BLaER1 treated with 17β-estradiol and CSF1 and Interleukin-3, amounts not matched to agents 10 nM and 100 nM (cell line): ENCODE measurements at regions not wholly inside any gene's neighbourhood (a gene's known extent, or its start where the extent isn't known, plus 50 kb on each side); places are given as distances from the start of the nearest gene placed in this dataset.
"Not testable (repeated sequence)": the region's sequence is repeated elsewhere in the genome, so short reads cannot be mapped to it uniquely, and the experiment has no call there.

ENCODE experiments used
- H3K27ac ChIP-seq, 11 experiments: shearing (Covaris generic); formaldehyde crosslinking; 2 replicates each; pipeline ENCODE4 v1.8.1; 2022
- H3K27me3 ChIP-seq, 11 experiments: shearing (Covaris generic); formaldehyde crosslinking; 2 replicates each; pipeline ENCODE4 v1.8.1; 2022
- H3K36me3 ChIP-seq, 11 experiments: shearing (Covaris generic); formaldehyde crosslinking; 2 replicates each; pipeline ENCODE4 v1.8.1; 2022
- H3K4me1 ChIP-seq, 10 experiments: shearing (Covaris generic); formaldehyde crosslinking; 2 replicates each; pipeline ENCODE4 v1.8.1; 2022
- H3K4me2 ChIP-seq, 11 experiments: shearing (Covaris generic); formaldehyde crosslinking; 2 replicates each; pipeline ENCODE4 v1.8.1; 2022
- H3K4me3 ChIP-seq, 10 experiments: shearing (Covaris generic); formaldehyde crosslinking; 2 replicates each; pipeline ENCODE4 v1.8.1; 2022
- H3K9ac ChIP-seq, 11 experiments: shearing (Covaris generic); formaldehyde crosslinking; 2 replicates each; pipeline ENCODE4 v1.8.1; 2022
- H3K9me3 ChIP-seq, 11 experiments: shearing (Covaris generic); formaldehyde crosslinking; replicated peaks in 1 of 11; 2 replicates each; pipeline ENCODE4 v1.8.1; 2022
- H4K20me1 ChIP-seq, 11 experiments: shearing (Covaris generic); formaldehyde crosslinking; 2 replicates each; pipeline ENCODE4 v1.8.1; 2022
- Cebpa-rat ChIP-seq, 11 experiments: shearing (Covaris generic); IDR thresholded peaks; 2 replicates each; pipeline ENCODE4 v1.8.1; 2022

GRCh38 chr17:70520447-70520846 lies 351.1 kb downstream of the KCNJ2 start:
- H3K36me3 ChIP-seq: no peaks in the 10 kb centered on the region
- no peaks in the 10 kb centered on the region for H4K20me1 ChIP-seq
- H3K9ac ChIP-seq: no peak overlapping the region
- TF ChIP-seq Cebpa-rat (IDR thresholded peaks at IDR 0.05): no peak
- peaks cover 0 to 42% (median 0%) of the 10 kb centered on the region in 10 experiments; a peak in 6 of 20 replicates for H3K4me1 ChIP-seq
- H3K9me3 ChIP-seq: peaks cover 0 to 13% (median 0%) of the 10 kb centered on the region in 11 experiments; a peak in 5 of 22 replicates
- no peak overlapping the region for H3K4me2 ChIP-seq
- no peaks in the 10 kb centered on the region for H3K27me3 ChIP-seq
- H3K27ac ChIP-seq: no peak overlapping the region
- H3K4me3 ChIP-seq: no peak overlapping the region

GRCh38 chr17:70520956-70521355 lies 351.6 kb downstream of the KCNJ2 start:
- TF ChIP-seq Cebpa-rat (IDR thresholded peaks at IDR 0.05): no peak
- H3K9ac ChIP-seq: no peak overlapping the region

GRCh38 chr17:70521821-70522256 lies 352.5 kb downstream of the KCNJ2 start:
- no peak overlapping the region for H3K9ac ChIP-seq
- peaks cover 0 to 22% (median 3%) of the 10 kb centered on the region in 11 experiments; a peak in 8 of 22 replicates for H3K9me3 ChIP-seq
- H4K20me1 ChIP-seq: no peaks in the 10 kb centered on the region
- H3K36me3 ChIP-seq: no peaks in the 10 kb centered on the region
- no peak for TF ChIP-seq Cebpa-rat (IDR thresholded peaks at IDR 0.05)
- peaks cover under 1 to 48% (median 6%) of the 10 kb centered on the region in 10 experiments; a peak in 16 of 20 replicates for H3K4me1 ChIP-seq
- H3K4me3 ChIP-seq: no peak overlapping the region
- no peak overlapping the region for H3K27ac ChIP-seq
- peak overlapping the region in 3 of 11 experiments; percentile 38 to 64 (median 60); a peak in 6 of 22 replicates for H3K4me2 ChIP-seq
- H3K27me3 ChIP-seq: no peaks in the 10 kb centered on the region

More at GRCh38 chr17:70520956-70521355, 351.6 kb downstream of the KCNJ2 start:
- no peak overlapping the region for H3K4me2 ChIP-seq
- no peaks in the 10 kb centered on the region for H3K36me3 ChIP-seq
- H3K27me3 ChIP-seq: no peaks in the 10 kb centered on the region
- peaks cover 0 to 18% (median 2%) of the 10 kb centered on the region in 11 experiments; a peak in 7 of 22 replicates for H3K9me3 ChIP-seq
- H3K4me3 ChIP-seq: no peak overlapping the region
- H4K20me1 ChIP-seq: no peaks in the 10 kb centered on the region
- peaks cover 0 to 46% (median 0%) of the 10 kb centered on the region in 10 experiments; a peak in 8 of 20 replicates for H3K4me1 ChIP-seq
- no peak overlapping the region for H3K27ac ChIP-seq

DNA sequence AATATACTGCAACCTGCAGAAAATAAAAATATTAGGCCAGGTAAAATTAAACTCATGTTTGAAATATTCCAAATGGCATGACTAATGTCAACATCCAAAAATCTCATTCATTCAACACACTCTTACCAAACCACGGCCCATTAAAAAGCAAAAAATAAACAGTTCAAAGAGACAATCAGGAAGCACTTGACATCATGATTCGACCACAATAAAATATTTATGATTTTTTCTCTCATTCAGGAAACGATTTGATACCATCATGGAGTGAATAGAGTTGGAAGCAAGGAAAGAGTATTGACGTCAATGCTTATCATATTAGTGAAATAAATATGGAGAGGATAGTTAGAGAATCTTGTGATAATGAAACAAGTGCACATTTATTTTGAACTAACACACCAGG lies 354.1 kb downstream of the KCNJ2 start:
- H3K36me3 ChIP-seq: no peaks in the 10 kb centered on the region
- H3K27me3 ChIP-seq: no peaks in the 10 kb centered on the region
- TF ChIP-seq Cebpa-rat (IDR thresholded peaks at IDR 0.05): no peak

GRCh38 chr17:70525035-70525434 lies 355.7 kb downstream of the KCNJ2 start:
- H3K36me3 ChIP-seq, H4K20me1 ChIP-seq, H3K27me3 ChIP-seq, H3K4me3 ChIP-seq, H3K4me2 ChIP-seq, H3K9ac ChIP-seq: not testable (repeated sequence)
- Histone ChIP-seq H3K27ac (peak overlapping the region in 2 of 11 experiments; percentile 13 to 91; a peak in 2 of 22 replicates), H3K4me1 (peaks cover 11 to 58% (median 23%) of the 10 kb centered on the region in 10 experiments; a peak in 18 of 20 replicates), H3K9me3 (peaks cover 0 to 22% (median 3%) of the 10 kb centered on the region in 11 experiments; a peak in 8 of 22 replicates)

More for the DNA sequence above, 354.1 kb downstream of the KCNJ2 start:
- H4K20me1 ChIP-seq: no peaks in the 10 kb centered on the region
- peaks cover 11 to 47% (median 21%) of the 10 kb centered on the region in 10 experiments; a peak in 18 of 20 replicates for H3K4me1 ChIP-seq
- no peak overlapping the region for H3K27ac ChIP-seq
- no peak overlapping the region for H3K9ac ChIP-seq
- H3K4me2 ChIP-seq: no peak overlapping the region
- no peak overlapping the region for H3K4me3 ChIP-seq
- H3K9me3 ChIP-seq: peaks cover 0 to 22% (median 3%) of the 10 kb centered on the region in 11 experiments; a peak in 8 of 22 replicates

GRCh38 chr17:70525961-70526360 lies 356.6 kb downstream of the KCNJ2 start:
- Histone ChIP-seq H3K4me1 (peaks cover 11 to 58% (median 23%) of the 10 kb centered on the region in 10 experiments; a peak in 18 of 20 replicates), H3K9ac (no peak overlapping the region), H3K27me3 (no peaks in the 10 kb centered on the region), H4K20me1 (no peaks in the 10 kb centered on the region), H3K36me3 (no peaks in the 10 kb centered on the region), H3K9me3 (peaks cover 0 to 22% (median 3%) of the 10 kb centered on the region in 11 experiments; a peak in 8 of 22 replicates), H3K4me2 (peak overlapping the region in 4 of 11 experiments; percentile 69 to 84 (median 74); a peak in 8 of 22 replicates), H3K27ac (peak overlapping the region in 7 of 11 experiments; percentile 56 to 92 (median 84); a peak in 10 of 22 replicates), H3K4me3 (no peak overlapping the region)
- TF ChIP-seq Cebpa-rat (IDR thresholded peaks at IDR 0.05): no peak

DNA sequence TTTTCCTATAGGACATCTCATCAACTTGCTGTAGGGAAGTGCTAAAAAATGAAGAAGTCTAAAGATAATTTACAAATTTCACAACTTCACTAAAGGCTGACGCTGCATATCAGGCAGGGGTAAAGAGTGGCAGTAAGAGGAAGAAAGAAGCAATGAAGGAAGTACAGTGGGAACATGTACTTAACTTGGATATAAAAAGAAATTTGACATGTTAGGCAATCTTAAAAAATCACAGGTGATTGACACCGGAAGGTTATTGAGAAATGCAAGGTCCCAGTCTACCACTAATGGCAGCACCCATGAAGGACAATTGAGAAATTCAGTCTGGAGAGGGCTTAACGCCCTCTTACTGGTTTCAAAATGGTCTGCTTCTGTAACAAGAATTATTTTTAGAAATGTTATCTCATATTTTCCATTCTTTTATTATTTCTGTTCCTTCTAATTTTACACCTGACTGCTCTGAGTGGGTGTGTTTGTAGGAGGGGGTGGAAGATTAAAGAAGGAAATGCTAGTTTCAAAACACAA lies 358.1 kb downstream of the KCNJ2 start:
- Histone ChIP-seq H4K20me1 (no peaks in the 10 kb centered on the region), H3K27me3 (no peaks in the 10 kb centered on the region), H3K27ac (peak overlapping the region; percentile 56 to 92 (median 77)), H3K9ac (peak overlapping the region in 7 of 11 experiments; percentile 16 to 72 (median 69); a peak in 10 of 22 replicates), H3K36me3 (no peaks in the 10 kb centered on the region), H3K4me1 (peaks cover 11 to 53% (median 23%) of the 10 kb centered on the region in 10 experiments; a peak in 18 of 20 replicates), H3K4me2 (peak overlapping the region; percentile 20 to 84 (median 63); a peak in 21 of 22 replicates), H3K9me3 (peaks cover 0 to 22% (median 4%) of the 10 kb centered on the region in 11 experiments; a peak in 9 of 22 replicates), H3K4me3 (no peak overlapping the region; a peak in 2 of 20 replicates)
- peak in 9 of 11 experiments; percentile 29 to 93 (median 62); a peak in 12 of 22 replicates for TF ChIP-seq Cebpa-rat (IDR thresholded peaks at IDR 0.05)

DNA sequence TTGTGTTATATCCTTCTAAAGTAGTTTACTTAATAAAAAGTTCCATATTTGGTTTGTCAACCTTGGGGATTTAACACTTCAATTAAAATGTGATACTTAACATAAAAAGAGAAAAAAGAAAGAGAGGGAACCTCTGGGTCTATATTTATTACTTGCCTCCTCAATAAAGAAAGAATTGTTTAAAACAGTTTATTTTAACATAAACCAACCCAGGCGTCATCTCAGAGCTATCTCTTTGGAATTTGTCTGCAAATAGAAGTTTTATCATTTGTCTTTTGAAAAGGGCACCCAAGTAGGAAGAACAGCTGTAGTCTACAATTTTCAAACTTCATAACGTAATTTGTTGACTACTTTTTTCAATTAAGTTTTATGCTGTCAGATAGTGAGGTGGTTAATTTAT lies 364.1 kb downstream of the KCNJ2 start:
- H3K4me2 ChIP-seq: no peak overlapping the region
- no peaks in the 10 kb centered on the region for H4K20me1 ChIP-seq
- H3K9ac ChIP-seq: no peak overlapping the region
- H3K27me3 ChIP-seq: no peaks in the 10 kb centered on the region
- H3K4me3 ChIP-seq: no peak overlapping the region
- no peaks in the 10 kb centered on the region for H3K36me3 ChIP-seq
- H3K4me1 ChIP-seq: peaks cover 0 to 28% (median 2%) of the 10 kb centered on the region in 10 experiments; a peak in 9 of 20 replicates
- TF ChIP-seq Cebpa-rat (IDR thresholded peaks at IDR 0.05): no peak
- H3K27ac ChIP-seq: no peak overlapping the region
- H3K9me3 ChIP-seq: peaks cover 0 to 13% (median 0%) of the 10 kb centered on the region in 11 experiments; a peak in 6 of 22 replicates

- Histone ChIP-seq H3K4me3 (no peak overlapping the region), H3K9ac (no peak overlapping the region), H3K4me1 (peaks cover 0 to 36% (median 4%) of the 10 kb centered on the region in 10 experiments; a peak in 8 of 20 replicates), H3K4me2 (no peak overlapping the region), H3K9me3 (peaks cover 0 to 13% (median 0%) of the 10 kb centered on the region in 11 experiments; a peak in 6 of 22 replicates), H3K36me3 (no peaks in the 10 kb centered on the region), H4K20me1 (no peaks in the 10 kb centered on the region), H3K27me3 (no peaks in the 10 kb centered on the region), H3K27ac (no peak overlapping the region)
- TF ChIP-seq Cebpa-rat (IDR thresholded peaks at IDR 0.05): no peak
Measured at GRCh38 chr17:70535986-70536385, 366.7 kb downstream of the KCNJ2 start.
